GM19025 (cell line): ENCODE measurements at regions not wholly inside any gene's neighbourhood (a gene's known extent, or its start where the extent isn't known, plus 50 kb on each side); places are given as distances from the start of the nearest gene placed in this dataset.

ENCODE experiments used
- ATAC-seq: cut with Tn5 transposase; IDR thresholded peaks from one replicate; pipeline ENCODE4 v1.9.1; 2021; ENCODE audit warnings: mild to moderate bottlenecking, low read depth, moderate library complexity; ENCODE audit not compliant: unreplicated experiment

DNA sequence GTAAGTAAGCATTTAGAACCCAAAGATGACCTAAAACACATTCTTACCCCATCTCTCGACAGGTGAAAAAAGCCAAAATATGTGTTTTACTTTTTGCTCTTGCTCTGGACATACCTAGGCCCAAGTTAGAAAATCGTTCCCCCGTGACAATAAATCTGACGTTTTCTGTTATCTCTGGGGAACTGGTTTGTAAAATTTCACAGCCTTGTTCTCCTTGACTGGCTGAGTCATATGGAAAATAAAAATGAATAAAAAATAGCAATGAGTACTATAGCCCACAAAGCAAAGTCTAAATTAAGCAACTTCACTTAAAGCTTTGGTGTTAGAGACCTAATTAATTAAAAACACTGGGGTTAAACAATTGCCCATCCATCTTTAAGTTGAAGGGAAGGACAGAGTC lies 286.9 kb upstream of the CLINT1 start:
- ATAC-seq = no peak

DNA sequence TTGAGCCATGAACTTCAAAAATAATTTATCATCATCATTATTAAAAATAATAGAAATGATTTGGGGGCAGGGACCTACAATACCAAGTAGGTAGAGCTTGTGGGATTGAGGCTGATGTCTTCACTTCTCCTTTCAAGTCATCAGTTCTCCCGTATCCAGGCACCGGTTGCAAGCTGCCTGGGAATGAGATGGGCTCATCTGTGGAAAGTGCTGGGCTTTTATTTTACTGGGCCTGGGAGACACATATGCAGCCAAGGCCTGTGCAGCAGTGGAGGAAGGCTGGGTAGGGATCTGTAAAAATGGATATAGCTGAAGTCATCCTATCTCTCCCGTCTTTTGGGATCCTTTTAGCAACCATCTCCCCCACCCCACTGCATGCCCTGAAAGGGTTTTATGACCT lies 284.1 kb upstream of the CLINT1 start:
- ATAC-seq = no peak

DNA sequence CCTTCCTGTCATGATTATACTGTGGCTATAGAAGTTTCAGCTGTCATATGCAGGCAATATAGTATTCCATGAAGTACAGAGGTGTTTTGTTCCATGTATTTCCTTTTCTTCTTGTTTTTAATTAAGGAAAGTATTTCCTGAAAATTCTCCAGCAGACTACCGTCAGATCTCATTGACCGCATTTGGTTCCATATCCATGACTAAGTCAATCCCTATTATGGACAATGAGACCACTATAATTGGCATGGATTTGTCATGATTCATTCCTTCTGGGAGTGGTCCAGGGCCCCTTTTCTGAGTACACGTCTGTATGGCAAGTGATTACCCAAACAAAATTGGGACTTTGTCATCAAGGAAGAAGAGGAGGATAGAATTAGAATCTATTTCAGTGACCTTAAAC lies 283.2 kb upstream of the CLINT1 start:
- no peak for ATAC-seq

DNA sequence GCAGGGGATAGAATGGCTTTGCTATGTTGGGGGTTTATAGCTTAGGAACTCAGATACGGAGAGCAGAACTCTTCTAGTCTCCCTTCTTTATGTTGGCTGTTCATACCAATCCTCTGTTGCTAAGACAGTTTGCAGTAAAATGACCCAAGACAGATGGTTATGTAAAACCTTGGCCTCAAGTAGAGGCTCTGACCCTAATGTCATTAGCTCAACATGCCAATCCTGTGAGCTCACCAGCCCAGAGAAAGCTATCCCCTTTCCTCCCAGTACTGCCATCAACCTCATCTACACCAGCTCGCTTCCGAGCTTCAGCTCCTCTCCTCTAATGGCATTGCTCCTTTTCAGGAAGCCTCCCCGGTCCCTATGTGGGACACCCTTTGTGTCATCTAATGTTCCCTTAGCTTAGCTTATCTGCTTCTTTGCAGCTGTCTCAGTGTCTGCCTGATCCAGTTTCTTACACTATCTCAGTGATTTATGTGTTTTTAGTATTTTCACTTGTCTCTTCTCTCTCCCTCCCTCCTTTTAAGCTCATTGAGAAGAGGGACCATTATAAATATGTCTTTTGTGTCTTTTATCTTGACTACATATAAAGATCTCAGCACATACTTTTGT lies 281.3 kb upstream of the CLINT1 start:
- no peak for ATAC-seq

DNA sequence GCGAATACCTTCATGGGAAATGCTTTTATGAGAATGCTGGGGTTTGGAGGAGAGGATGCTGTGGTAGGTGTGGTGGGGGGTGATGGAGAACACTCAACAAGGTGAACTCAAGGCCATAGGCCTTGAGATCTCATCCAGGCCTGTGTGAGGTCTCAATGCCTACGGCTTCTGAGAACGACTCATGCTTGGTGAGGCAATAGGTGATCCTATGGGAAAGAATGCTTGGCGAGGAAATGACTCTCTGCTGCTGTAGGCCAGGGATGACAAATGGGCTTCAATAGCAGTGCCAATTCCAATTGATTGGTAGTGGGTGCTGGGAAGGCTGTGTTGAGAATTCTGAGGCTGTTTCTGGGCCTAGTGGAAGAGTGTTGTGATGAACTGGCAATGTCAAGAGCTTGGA lies 280.2 kb upstream of the CLINT1 start:
- no peak for ATAC-seq

DNA sequence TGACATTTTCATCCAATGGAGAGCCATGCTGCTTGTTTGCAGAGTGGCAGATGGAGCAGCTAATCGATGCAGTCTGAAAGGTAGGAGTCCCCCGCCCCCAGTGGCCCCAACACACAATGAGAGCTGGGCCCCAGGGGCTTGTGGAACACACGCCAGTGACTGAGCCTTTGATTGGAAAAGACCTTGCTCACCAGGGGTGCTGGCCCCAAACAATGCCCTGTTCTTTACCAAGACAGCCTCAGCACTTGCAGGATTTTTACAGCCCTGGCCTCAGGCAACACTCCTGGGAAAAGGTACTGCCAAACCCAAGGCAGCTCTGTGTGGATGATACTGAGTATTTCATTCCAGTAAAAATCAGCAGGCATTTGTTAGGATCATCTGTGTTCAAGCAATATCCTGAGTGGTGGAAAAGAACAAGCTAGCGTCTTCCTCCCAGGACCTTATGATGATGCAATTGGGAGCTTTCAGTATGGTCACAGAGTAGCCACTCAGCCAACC lies 276.8 kb upstream of the CLINT1 start:
- ATAC-seq = no peak

DNA sequence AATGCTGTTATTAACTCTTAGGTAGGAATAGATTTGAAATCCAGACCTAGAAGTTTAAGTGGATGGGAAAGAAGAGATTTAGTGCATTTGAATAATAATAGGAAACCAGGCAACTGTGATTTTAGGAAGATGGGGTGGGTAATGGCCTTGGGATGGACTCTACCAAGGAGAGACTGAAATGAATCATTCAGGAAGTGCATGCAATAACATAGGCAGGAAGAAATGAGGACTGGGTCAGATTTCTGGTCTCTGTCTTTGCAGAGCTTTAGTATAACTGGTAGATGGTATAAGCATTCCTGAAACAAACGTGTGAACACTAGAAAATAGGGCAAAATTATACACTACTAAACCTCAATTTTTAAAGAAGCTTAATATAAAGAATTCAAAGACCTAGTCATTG lies 274.4 kb upstream of the CLINT1 start:
- ATAC-seq = no peak

DNA sequence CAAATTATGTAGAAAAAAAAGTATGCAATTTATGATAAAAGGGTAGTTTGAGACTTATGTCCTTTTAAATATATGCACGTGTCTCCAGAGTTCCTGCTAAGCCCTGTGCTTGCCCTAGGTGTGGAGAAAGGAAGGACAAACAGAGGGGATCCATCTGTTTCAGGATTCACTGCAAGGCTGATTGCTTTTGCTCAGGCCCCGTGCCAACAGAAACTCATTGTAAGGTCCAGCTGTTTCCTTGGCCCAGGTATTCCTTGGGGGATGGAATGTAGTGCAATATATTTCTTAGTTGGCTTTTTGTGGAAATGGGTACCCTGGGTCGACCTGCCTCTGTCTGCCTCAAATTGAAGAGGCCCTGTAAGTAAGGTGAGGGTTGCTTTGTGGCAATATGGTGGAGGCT lies 268.6 kb upstream of the CLINT1 start:
- ATAC-seq = no peak

DNA sequence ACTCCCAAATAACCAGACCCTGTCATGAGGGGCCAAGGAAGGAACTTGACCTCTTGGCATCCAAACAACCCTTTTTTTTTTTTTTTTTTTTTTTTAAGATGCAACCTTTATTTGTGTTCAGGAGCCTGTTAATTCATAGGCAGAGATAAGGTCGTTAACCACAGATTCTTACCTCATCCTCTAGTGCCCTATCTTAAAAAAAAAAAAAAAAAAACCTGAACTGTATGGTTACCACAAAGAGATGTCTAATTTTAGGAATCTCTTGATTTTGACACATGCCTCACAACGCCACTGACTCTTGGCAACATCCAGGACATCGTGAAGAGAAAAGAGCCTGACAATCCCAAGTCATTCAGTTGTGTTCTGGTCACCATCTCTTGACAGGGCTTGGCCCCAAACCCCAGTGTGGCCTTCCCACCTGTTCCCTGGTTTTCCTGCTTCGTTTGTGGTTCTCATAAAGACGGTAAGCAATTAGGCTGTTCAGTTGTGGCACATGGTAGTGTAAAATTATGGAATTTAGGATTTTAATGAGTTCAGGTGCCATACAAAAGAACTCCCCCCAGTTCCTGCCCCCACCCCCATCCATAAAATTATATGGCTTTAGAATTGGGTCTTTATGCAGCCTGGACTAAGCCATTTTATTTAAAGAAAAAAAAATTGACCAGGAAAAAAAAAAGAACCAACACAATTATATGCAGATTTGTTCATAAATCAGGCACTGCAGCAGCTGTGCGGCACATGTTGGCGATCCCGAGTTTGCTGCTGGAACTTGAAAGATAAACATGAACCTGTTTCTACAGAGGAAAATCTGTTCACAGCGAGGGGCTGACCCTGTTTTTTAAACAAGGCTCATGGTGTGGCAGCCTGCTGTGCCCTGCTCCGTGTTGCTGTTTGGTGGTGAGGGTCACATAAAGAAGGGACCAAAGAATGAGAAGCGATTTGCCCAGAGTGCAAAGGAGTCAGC lies 267.8 kb upstream of the CLINT1 start:
- no peak for ATAC-seq

DNA sequence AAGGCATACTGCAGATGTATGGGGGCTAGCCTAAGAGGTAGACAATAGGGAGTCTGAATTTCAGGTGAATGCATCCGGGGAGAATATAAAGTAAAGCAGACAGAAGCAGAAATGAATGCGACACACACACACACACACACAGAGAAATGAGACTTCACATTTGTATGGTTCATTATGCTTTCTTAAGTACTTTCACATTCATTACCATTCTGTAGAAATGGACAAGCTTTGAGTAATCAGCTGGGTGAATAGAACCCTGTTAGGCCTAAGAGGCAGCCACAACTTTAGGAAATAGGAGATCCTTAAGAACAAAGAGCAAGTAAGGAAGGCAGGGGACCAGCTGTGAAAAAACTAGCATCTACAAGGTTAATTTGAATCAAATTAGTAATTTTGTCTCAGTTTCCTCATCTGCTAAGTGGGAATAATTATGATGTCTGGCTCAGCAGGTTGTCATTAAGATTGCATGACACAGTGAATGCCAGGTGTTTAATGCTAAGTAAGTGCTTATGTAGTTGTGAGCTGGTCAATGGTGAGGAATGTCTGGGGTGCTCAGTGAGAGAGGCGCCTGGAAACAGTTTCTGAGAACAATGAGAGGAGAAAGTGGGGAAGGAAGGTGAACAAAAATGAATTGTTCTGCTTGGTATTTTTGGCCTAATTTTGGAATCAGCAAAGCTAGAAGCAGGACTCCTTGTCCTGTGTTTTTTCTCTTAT lies 265.8 kb upstream of the CLINT1 start:
- no peak for ATAC-seq

DNA sequence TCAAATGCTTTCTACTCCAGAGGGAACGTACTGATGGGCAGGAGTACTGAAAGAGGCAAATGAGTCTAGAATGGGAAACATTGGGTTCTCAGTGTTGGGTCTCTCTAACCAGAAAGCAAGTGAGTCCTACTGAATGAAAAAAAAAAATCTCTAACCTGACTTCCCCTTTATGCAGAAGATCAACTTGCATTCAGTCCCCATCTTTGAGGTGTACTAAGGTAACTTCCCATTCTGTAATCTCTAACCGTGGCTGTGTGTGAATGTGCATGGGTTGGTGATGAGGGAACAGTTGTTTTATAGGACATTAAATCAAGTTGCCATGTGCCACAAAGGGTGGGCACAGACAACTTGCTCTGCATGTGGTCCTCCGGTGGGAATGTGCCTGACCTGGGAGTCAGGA lies 264.6 kb upstream of the CLINT1 start:
- ATAC-seq = no peak

DNA sequence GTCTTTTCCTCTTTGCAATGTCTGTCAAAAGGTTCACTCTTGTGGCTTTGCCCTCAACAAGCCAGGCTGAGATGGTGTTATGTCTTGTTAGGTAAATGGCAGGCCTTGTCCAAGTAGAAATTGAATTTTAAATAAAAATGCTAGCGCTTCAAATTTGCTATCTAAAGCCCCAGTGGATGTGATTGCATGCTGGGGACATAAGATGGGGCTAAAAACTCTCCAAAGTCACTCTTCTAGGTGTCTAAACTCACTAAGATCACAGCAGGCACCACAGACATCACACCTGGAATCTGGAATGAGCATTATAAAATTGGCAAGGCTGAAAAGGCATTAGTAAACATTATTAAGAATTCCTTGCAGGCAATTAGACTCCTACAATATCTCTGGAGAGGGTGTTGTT lies 262.7 kb upstream of the CLINT1 start:
- no peak for ATAC-seq

DNA sequence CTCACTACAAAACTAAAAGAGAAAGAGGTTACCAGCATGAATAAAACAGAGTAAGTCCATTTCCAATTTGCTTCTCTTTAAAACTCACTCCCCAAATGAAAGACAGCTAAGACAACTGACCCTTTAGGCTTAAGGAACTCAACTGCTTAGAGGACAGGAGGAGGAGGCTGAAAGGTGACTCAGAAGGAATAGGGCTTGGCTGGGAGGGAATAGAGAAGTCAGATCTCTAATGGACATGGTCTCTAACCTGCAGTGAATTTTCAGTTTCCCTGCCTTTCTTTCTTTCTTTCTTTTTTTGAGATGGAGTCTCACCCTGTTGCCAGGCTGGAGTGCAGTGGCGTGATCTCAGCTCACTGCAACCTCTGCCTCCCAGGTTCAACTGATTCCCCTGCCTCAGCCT lies 261.8 kb upstream of the CLINT1 start:
- no peak for ATAC-seq

DNA sequence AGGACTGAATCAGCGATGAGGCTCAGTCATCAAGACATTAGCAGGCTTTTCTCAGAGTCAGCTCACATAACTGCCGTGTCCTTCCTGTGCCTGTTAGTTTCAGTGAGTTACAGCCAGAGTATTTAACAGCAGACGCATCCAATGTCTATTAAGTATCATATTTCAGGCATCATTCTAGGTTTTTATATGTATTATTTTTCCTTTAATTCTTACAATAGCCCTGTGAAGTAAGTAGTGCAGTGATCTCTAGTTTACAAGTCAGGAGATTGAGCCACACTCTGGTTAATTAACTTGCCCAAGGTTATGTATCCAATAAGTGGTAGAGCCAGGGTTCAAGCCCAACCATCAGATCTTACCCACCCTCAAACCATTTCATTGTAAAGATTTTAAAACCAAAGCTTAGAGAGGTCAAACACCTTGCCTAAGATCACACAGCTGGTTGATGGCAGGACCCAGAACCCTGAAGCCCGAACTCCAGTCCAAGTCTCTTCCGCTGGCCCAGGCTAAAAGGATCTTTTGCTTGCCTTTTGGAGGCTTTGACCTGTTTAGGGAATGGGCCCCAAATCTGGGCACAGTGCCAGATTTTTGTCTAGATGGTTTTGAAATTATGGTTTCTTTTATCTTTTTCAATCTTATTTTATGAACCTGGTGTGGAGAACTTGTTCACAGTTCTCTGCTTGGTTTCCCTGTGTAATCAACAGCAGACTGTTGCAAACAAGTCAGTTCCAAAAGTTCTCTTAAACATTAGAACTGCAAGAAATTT lies 261.2 kb upstream of the CLINT1 start:
- ATAC-seq = no peak

DNA sequence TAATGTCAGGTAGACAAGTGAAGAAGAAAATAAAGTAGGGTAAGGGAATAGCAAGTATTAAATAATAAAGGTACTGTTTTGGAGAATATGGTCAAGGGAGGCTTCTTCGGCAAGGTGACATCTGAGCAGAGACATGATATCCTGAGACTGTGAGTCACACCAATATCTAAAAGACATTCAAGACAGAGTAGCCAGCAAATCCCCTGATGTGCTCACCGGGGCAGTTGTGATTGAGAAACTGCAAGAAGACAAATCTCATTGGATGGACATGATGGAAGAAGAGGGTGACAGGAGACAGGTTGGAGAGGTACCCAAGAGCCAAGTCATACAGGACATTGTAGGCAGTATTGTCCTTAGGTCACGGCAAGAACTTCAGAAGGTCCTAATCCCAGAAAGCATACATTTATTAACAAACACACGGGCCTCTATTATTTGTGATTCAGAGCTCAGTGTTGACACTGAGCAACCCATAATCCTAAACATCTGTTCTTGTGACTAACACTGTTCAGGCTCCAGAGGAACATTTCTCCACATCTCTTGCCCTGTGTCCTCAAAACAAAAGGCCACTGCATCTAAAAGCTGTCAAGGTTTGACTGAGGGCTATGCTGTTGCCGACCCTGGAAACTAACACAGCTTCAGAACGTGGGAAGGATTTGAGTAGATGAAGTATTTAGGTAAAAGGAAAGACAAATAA lies 258.7 kb upstream of the CLINT1 start:
- no peak for ATAC-seq

DNA sequence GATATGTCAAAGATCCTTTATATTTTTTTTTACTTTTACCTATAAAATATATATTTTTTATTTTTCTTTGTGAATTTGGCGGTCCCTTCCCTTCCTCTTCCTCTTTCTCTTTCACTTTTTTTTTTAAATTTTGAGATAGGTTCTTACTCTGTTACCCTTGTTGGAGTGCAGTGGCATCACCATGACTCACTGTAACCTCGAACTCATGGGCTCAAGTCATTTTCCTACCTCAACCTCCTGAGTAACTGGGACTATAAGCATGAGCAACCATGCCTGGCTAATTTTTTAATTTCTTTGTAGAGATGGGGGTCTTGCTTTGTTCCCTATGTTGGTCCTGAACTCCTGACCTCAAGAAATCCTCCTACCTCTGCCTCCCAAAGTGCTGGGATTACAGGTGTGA lies 258.0 kb upstream of the CLINT1 start:
- no peak for ATAC-seq

DNA sequence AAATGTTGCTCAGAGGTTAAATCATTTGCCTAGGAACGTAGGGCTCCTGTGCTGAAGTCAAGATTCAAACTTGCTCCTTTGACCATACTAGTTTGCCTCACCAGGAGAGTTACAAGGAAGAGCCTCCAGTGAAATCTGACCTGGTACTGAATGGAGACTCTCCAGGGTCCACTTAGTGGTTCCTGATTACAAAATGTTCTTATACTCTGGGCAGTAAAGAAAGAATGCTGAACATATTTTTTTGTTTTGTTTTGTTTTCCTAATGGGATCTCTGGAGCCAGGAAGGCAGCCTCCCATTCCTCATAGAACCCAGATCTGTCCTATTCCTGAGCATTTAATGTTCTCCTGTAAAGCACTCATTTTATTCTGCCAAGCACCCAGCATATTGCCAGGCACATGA lies 256.5 kb upstream of the CLINT1 start:
- ATAC-seq = no peak

DNA sequence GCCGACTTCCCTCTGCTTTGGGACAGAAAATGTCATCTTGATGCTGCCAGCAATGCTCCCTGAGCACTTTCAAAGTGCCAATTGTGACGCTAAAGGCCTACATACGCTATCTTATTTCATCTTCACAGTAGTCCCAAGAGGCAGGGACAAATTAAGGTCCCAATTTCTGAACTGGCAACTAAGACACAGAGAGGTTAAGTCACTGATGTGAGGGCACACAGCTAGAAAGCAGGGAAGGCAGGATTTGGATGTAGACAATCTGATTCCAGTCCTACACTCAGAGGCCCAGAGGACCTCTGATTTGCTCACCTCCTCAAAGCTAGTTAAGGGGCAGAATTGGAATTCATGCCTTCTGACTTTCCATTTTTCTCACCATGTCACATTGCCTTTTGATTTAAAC lies 249.2 kb upstream of the CLINT1 start:
- ATAC-seq = no peak

DNA sequence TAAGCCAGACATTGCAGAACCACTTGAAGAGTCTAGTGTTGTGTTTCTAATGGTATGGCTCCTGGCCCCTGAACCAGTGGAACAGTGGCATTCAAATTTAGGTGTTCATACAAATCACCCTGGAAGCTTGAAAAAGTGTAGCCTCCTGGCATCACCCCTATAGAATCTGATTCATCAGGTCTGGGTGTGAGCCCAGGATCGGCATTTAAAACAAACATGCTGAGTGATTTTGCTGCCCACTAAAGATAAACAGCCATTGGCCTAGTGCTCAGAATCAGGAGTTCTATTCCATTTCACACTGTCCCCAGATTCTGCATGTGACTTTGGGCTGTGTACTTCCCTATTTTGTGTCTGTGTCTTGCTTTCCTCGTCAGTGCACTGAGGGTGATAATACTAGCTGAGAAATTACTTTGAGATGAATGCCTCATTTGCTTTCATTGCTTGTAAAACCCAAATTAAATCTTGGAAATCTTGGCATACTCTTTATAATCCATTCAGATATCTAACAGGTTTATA lies 241.5 kb upstream of the CLINT1 start:
- ATAC-seq = no peak
